A204.1 (cell line): ENCODE measurements at regions not wholly inside any gene's neighbourhood (a gene's known extent, or its start where the extent isn't known, plus 50 kb on each side); places are given as distances from the start of the nearest gene placed in this dataset.
"Not testable (repeated sequence)": the region's sequence is repeated elsewhere in the genome, so short reads cannot be mapped to it uniquely, and the experiment has no call there.

Experiments
- FAIRE-seq: peaks from 2 replicates; lab custom pipeline; 2012; peaks lifted over from hg19 to GRCh38; lab: Jason Lieb, UNC

- no peak for FAIRE-seq
Observed at GRCh38 chr4:14887842-14888433, 114.3 kb upstream of the CPEB2 start.

GRCh38 chr4:14888790-14889572, 113.3 kb upstream of the CPEB2 start:
- FAIRE-seq: no peak

- no peak for FAIRE-seq
Observed at GRCh38 chr4:14892563-14892962, 109.7 kb upstream of the CPEB2 start.

- FAIRE-seq: no peak
Observed at GRCh38 chr4:14893713-14894112, 108.6 kb upstream of the CPEB2 start.

- FAIRE-seq: no peak
Observed at GRCh38 chr4:14894392-14895292, 107.6 kb upstream of the CPEB2 start.

GRCh38 chr4:14896656-14897175, 105.6 kb upstream of the CPEB2 start:
- no peak for FAIRE-seq

- no peak for FAIRE-seq
Observed at GRCh38 chr4:14897217-14897616, 105.1 kb upstream of the CPEB2 start.

GRCh38 chr4:14898989-14899388, 103.3 kb upstream of the CPEB2 start:
- no peak for FAIRE-seq

GRCh38 chr4:14902342-14902741, 99.9 kb upstream of the CPEB2 start:
- no peak for FAIRE-seq

- no peak for FAIRE-seq
Observed at GRCh38 chr4:14903321-14903720, 99.0 kb upstream of the CPEB2 start.

- FAIRE-seq: no peak
Observed at GRCh38 chr4:14906805-14907204, 95.5 kb upstream of the CPEB2 start.

GRCh38 chr4:14908635-14909034, 93.6 kb upstream of the CPEB2 start:
- no peak for FAIRE-seq

- no peak for FAIRE-seq
Observed at GRCh38 chr4:14910411-14910810, 91.9 kb upstream of the CPEB2 start.

- no peak for FAIRE-seq
Observed at GRCh38 chr4:14912426-14912825, 89.9 kb upstream of the CPEB2 start.

GRCh38 chr4:14915018-14915417, 87.3 kb upstream of the CPEB2 start:
- FAIRE-seq: no peak

- no peak for FAIRE-seq
Observed at GRCh38 chr4:14916554-14917297, 85.6 kb upstream of the CPEB2 start.

- FAIRE-seq: no peak
Observed at GRCh38 chr4:14917298-14917633, 85.0 kb upstream of the CPEB2 start.

GRCh38 chr4:14918336-14918735, 83.9 kb upstream of the CPEB2 start:
- no peak for FAIRE-seq

GRCh38 chr4:14919785-14920184, 82.5 kb upstream of the CPEB2 start:
- FAIRE-seq: no peak

- FAIRE-seq: no peak
Observed at GRCh38 chr4:14920237-14920636, 82.0 kb upstream of the CPEB2 start.

GRCh38 chr4:14920759-14921320, 81.4 kb upstream of the CPEB2 start:
- FAIRE-seq: no peak

- FAIRE-seq: not testable (repeated sequence)
Observed at GRCh38 chr4:14921781-14922180, 80.5 kb upstream of the CPEB2 start.
